Mucosa of gallbladder (tissue), 1 donor: ENCODE measurements at regions not wholly inside any gene's neighbourhood (a gene's known extent, or its start where the extent isn't known, plus 50 kb on each side); places are given as distances from the start of the nearest gene placed in this dataset.

Source experiments
- DNase-seq: peaks from one replicate; pipeline ENCODE4 v3.0.0-alpha.2; 2020; ENCODE audit warnings: low spot score
- donor health status: DM: no; HTN: no; CAD: no.

GRCh38 chr7:12941512-12941911 lies 254.1 kb downstream of the ARL4A start:
- no peak for DNase-seq

GRCh38 chr7:12942609-12943008 lies 255.2 kb downstream of the ARL4A start:
- peak; percentile 28 for DNase-seq

- DNase-seq: no peak
Measured at GRCh38 chr7:12943781-12944180, 256.3 kb downstream of the ARL4A start.

GRCh38 chr7:12945901-12946300 lies 258.5 kb downstream of the ARL4A start:
- no peak for DNase-seq

- DNase-seq: no peak
Measured at GRCh38 chr7:12947465-12947864, 260.0 kb downstream of the ARL4A start.

GRCh38 chr7:12949060-12949931 lies 261.9 kb downstream of the ARL4A start:
- no peak for DNase-seq

GRCh38 chr7:12951397-12951801 lies 264.0 kb downstream of the ARL4A start:
- DNase-seq: no peak

- no peak for DNase-seq
Measured at GRCh38 chr7:12954380-12955033, 267.1 kb downstream of the ARL4A start.

- no peak for DNase-seq
Measured at GRCh38 chr7:12957487-12957886, 270.1 kb downstream of the ARL4A start.

- DNase-seq: no peak
Measured at GRCh38 chr7:12961910-12962480, 274.6 kb downstream of the ARL4A start.

- DNase-seq: no peak
Measured at GRCh38 chr7:12963435-12963834, 276.0 kb downstream of the ARL4A start.

- no peak for DNase-seq
Measured at GRCh38 chr7:12964836-12965235, 277.4 kb downstream of the ARL4A start.

- no peak for DNase-seq
Measured at GRCh38 chr7:12965767-12966166, 278.3 kb downstream of the ARL4A start.

GRCh38 chr7:12967322-12967721 lies 279.9 kb downstream of the ARL4A start:
- DNase-seq: no peak

- no peak for DNase-seq
Measured at GRCh38 chr7:12968836-12969422, 281.5 kb downstream of the ARL4A start.

- DNase-seq: no peak
Measured at GRCh38 chr7:12970626-12971025, 283.2 kb downstream of the ARL4A start.

- no peak for DNase-seq
Measured at GRCh38 chr7:12974451-12975166, 287.2 kb downstream of the ARL4A start.

GRCh38 chr7:12975412-12975811 lies 288.0 kb downstream of the ARL4A start:
- no peak for DNase-seq

GRCh38 chr7:12979181-12979580 lies 291.7 kb downstream of the ARL4A start:
- DNase-seq: no peak

GRCh38 chr7:12982178-12982577 lies 294.7 kb downstream of the ARL4A start:
- DNase-seq: no peak

GRCh38 chr7:12984117-12984516 lies 296.7 kb downstream of the ARL4A start:
- DNase-seq: no peak

- no peak for DNase-seq
Measured at GRCh38 chr7:12985228-12985627, 297.8 kb downstream of the ARL4A start.
